ENCODE measurements at regions not wholly inside any gene's neighbourhood (a gene's known extent, or its start where the extent isn't known, plus 50 kb on each side); places are given as distances from the start of the nearest gene placed in this dataset.

DNA sequence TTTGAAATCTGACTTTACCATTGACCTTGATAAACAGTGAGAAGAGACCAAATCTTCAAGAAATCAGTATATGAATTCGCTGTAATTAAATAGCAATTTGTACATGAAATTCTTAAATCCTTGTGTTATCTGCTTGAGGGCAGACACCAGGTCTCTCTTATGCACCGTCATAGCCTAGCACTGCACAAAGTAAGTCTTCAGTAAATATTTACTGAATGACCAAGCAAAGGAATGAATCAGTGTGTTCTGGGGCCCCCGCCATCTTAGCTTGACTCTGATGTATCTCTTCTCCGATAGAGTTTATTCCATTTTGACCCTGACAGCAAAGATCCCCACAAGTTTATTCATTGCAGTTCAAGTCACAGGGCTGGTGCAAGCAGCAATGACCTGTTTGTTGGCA, 328.0 kb downstream of the TMEM114 start:
- no peaks in the 10 kb centered on the region for H3K4me1 ChIP-seq
- ATAC-seq (peak; percentile 59 to 85; a peak in 5 of 6 replicates), FAIRE-seq (no peak), DNase-seq (ENCODE audit: low read depth in 1 of 2, low spot score in 1 of 2) (peak in 1 of 2 experiments; percentile 58)
- TF ChIP-seq FOSL2 (IDR thresholded peaks at IDR 0.05) (no peak), FOSL2 (CRISPR knock-in tag; IDR thresholded peaks at IDR 0.05) (0 out of 2 replicates have a peak, but pooled peaks have one; percentile 3)
- TF ChIP-seq, protein P1, sequence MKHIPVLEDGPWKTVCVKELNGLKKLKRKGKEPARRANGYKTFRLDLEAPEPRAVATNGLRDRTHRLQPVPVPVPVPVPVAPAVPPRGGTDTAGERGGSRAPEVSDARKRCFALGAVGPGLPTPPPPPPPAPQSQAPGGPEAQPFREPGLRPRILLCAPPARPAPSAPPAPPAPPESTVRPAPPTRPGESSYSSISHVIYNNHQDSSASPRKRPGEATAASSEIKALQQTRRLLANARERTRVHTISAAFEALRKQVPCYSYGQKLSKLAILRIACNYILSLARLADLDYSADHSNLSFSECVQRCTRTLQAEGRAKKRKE (CRISPR knock-in tag; IDR thresholded peaks at IDR 0.05; ENCODE audit: low read depth) = no peak
- WGBS (ENCODE audit: missing lambda C conversion rate) = 2% methylated on average over 4 of the region's 4 CpGs
- H3K4me3 ChIP-seq = no peak overlapping the region
- no peak overlapping the region for H3K27ac ChIP-seq
- no peaks in the 10 kb centered on the region for H3K9me3 ChIP-seq
- H3K4me2 ChIP-seq = 0 out of 3 replicates have a peak overlapping the region, but pooled peaks have one; percentile 21
- POLR2A ChIA-PET = no interaction called here
- CTCF ChIA-PET = no interaction called here

DNA sequence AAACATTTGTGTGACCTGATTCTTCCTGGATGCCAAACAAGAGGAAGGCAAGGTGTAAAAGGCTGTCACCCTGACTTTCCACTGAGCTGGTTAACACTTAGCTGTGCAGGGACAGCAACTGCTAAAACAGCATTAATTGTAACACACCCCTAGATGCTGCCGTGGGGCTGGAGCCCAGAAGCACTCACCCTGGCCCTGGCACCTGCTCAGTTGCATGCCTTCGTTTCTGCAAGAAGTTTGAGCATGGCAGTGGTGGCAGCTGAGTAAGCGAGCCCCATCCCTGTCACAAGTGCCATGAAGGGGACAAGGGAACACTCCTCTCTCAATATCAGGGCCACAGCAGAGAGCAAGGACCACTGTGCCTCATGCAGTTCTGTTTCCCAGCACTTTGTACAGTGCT, 330.2 kb downstream of the TMEM114 start:
- no peak overlapping the region for H3K27ac ChIP-seq
- CTCF ChIA-PET = no interaction called here
- no peaks in the 10 kb centered on the region for H3K9me3 ChIP-seq
- H3K4me3 ChIP-seq = no peak overlapping the region
- H3K4me2 ChIP-seq = no peak overlapping the region
- FAIRE-seq (no peak), DNase-seq (ENCODE audit: low read depth in 1 of 2, low spot score in 1 of 2) (no peak), ATAC-seq (no peak)
- TF ChIP-seq MAFK (IDR thresholded peaks at IDR 0.05; ENCODE audit: partially characterized antibody) = no peak
- TF ChIP-seq FOSB (CRISPR knock-in tag; IDR thresholded peaks at IDR 0.05) = no peak
- no peak for TF ChIP-seq GATA3 (IDR thresholded peaks at IDR 0.05; ENCODE audit: borderline replicate concordance)
- TF ChIP-seq POLR2A (IDR thresholded peaks at IDR 0.05; ENCODE audit: low read length) = no peak
- no peak for TF ChIP-seq TFCP2L1 (CRISPR knock-in tag; IDR thresholded peaks at IDR 0.05)
- TF ChIP-seq NPAS2 (CRISPR knock-in tag; IDR thresholded peaks at IDR 0.05; ENCODE audit: borderline replicate concordance) = no peak
- TF ChIP-seq EHF (CRISPR knock-in tag; IDR thresholded peaks at IDR 0.05) = no peak
- no peak for TF ChIP-seq RNF2 (IDR thresholded peaks at IDR 0.05; ENCODE audit: borderline replicate concordance, low read depth)
- TF ChIP-seq MYC (IDR thresholded peaks at IDR 0.05; ENCODE audit: borderline replicate concordance, low read length) = no peak
- no peak for TF ChIP-seq EHMT2 (IDR thresholded peaks at IDR 0.05; ENCODE audit: low read depth)
- WGBS (ENCODE audit: missing lambda C conversion rate) = no CpG with 5 or more reads among the region's 3 CpGs
- no peaks in the 10 kb centered on the region for H3K4me1 ChIP-seq
- POLR2A ChIA-PET = no interaction called here

DNA sequence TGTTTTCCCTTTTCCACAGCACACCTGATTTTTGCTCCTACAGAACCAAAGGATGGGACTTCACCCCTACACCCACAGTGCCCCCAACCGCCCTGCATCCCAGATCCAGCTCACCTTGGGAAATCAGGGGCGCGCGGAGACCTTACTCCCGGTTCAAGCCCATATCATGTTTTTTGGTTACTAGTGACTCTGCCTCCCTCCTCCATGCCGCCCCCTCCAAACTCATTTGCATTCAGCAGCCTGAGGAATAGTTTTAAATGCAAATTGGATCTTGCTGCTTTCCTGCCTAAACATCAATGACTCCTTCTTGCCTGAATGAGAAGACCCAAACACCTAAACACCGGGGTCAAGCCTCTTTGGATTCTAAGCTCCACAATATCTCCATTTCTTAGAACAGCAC, 331.8 kb downstream of the TMEM114 start:
- ATAC-seq (no peak), DNase-seq (ENCODE audit: low read depth in 1 of 2, low spot score in 1 of 2) (no peak), FAIRE-seq (no peak)
- no peaks in the 10 kb centered on the region for H3K4me1 ChIP-seq
- H3K9me3 ChIP-seq = no peaks in the 10 kb centered on the region
- H3K4me3 ChIP-seq = no peak overlapping the region
- ChIA-PET POLR2A (no interaction called here), CTCF (no interaction called here)
- no peak overlapping the region for H3K27ac ChIP-seq
- no peak for TF ChIP-seq CHD4 (IDR thresholded peaks at IDR 0.05; ENCODE audit: borderline replicate concordance)
- TF ChIP-seq ESRRA (IDR thresholded peaks at IDR 0.05; ENCODE audit: borderline replicate concordance, low read length) = no peak
- TF ChIP-seq TFCP2L1 (CRISPR knock-in tag; IDR thresholded peaks at IDR 0.05) = no peak
- no peak for TF ChIP-seq FOSB (CRISPR knock-in tag; IDR thresholded peaks at IDR 0.05)
- 51% methylated on average over 7 of the region's 7 CpGs for WGBS (ENCODE audit: missing lambda C conversion rate)
- no peak overlapping the region for H3K4me2 ChIP-seq

DNA sequence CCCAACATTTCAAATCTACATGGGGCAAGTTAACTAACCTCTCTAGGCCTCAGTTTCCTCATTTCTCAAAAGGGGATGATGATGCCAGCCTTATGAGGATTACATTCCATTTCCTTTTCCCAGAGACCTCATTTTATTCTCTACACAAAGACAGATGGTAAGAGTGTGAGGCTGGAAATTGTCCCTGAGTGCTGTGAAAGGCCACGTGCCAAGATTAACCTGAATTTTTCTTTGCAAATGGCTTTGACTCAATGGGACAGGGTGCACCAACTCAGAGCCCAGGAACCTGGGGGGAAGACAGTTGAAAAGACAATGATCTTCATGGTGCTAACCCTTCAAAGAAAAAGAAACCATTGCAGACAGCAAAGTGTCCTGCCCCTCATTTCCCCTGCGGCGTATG, 332.8 kb downstream of the TMEM114 start:
- 48% methylated on average over 3 of the region's 3 CpGs for WGBS (ENCODE audit: missing lambda C conversion rate)
- Histone ChIP-seq H3K27ac (no peak overlapping the region), H3K4me1 (no peaks in the 10 kb centered on the region), H3K4me3 (no peak overlapping the region), H3K4me2 (no peak overlapping the region), H3K9me3 (no peaks in the 10 kb centered on the region)
- ATAC-seq = no peak
- TF ChIP-seq JUN (IDR thresholded peaks at IDR 0.05) (no peak), CBX2 (IDR thresholded peaks at IDR 0.05; ENCODE audit: borderline replicate concordance, low read depth) (no peak), JUNB (IDR thresholded peaks at IDR 0.05) (no peak), MYC (IDR thresholded peaks at IDR 0.05; ENCODE audit: borderline replicate concordance, low read length) (no peak), EHMT2 (IDR thresholded peaks at IDR 0.05; ENCODE audit: low read depth) (no peak), BHLHE40 (IDR thresholded peaks at IDR 0.05; ENCODE audit: low read depth, low read length) (no peak), SREBF2 (IDR thresholded peaks at IDR 0.05) (no peak), FOSB (CRISPR knock-in tag; IDR thresholded peaks at IDR 0.05) (no peak)
- TF ChIP-seq, protein P2, sequence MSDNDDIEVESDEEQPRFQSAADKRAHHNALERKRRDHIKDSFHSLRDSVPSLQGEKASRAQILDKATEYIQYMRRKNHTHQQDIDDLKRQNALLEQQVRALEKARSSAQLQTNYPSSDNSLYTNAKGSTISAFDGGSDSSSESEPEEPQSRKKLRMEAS (IDR thresholded peaks at IDR 0.05) = no peak
- no peak for DNase-seq (ENCODE audit: low read depth in 1 of 2, low spot score in 1 of 2)
- no peak for FAIRE-seq
- POLR2A ChIA-PET = no interaction called here
- CTCF ChIA-PET = no interaction called here

All from A549 (cell line).